GM23338 (cell line): ENCODE measurements at regions not wholly inside any gene's neighbourhood (a gene's known extent, or its start where the extent isn't known, plus 50 kb on each side); places are given as distances from the start of the nearest gene placed in this dataset.

Experiments
- ATAC-seq: fragments of 200-7000 bp; cut with Tn5 transposase; 3 replicates; pipeline ENCODE4 v1.9.1; 2020
- DNase-seq: peaks from one replicate; pipeline ENCODE4 v3.0.0-alpha.2; 2015; ENCODE audit warnings: low spot score
- H2AFZ ChIP-seq: fragments of 200-600 bp; sonication (generic); 2 replicates; pipeline ENCODE4 v1.8.0; 2016; ENCODE audit warnings: antibody characterized with exemption, mild to moderate bottlenecking, moderate library complexity
- H3F3A ChIP-seq: fragments of 200-600 bp; sonication (generic); replicated peaks from 2 replicates; pipeline ENCODE4 v1.8.0; 2017; ENCODE audit warnings: antibody characterized with exemption, mixed run types, low read depth
- H3K27ac ChIP-seq: fragments of 200-600 bp; sonication (generic); 2 replicates; pipeline ENCODE4 v1.6.1; 2016; ENCODE audit warnings: low read depth
- H3K27me3 ChIP-seq: fragments of 200-600 bp; sonication (generic); 2 replicates; pipeline ENCODE4 v1.8.0; 2016; ENCODE audit warnings: mild to moderate bottlenecking, mixed run types, moderate library complexity; ENCODE audit not compliant: insufficient read depth
- H3K36me3 ChIP-seq: fragments of 200-600 bp; sonication (generic); 2 replicates; pipeline ENCODE4 v1.8.0; 2016; ENCODE audit warnings: mild to moderate bottlenecking; ENCODE audit not compliant: insufficient read depth
- H3K4me1 ChIP-seq: fragments of 200-600 bp; sonication (generic); 2 replicates; pipeline ENCODE4 v1.8.0; 2016; ENCODE audit warnings: mild to moderate bottlenecking, moderate library complexity; ENCODE audit not compliant: insufficient read depth
- H3K4me2 ChIP-seq: fragments of 200-600 bp; sonication (generic); 2 replicates; pipeline ENCODE4 v1.7.1; 2017; ENCODE audit warnings: mixed run types
- H3K4me3 ChIP-seq: fragments of 200-600 bp; sonication (generic); 2 replicates; pipeline ENCODE4 v1.6.1; 2016; ENCODE audit warnings: mixed run types
- H3K79me2 ChIP-seq: fragments of 200-600 bp; sonication (generic); replicated peaks from 2 replicates; pipeline ENCODE4 v1.8.0; 2017; ENCODE audit warnings: mild to moderate bottlenecking; ENCODE audit not compliant: insufficient read depth
- H3K9me2 ChIP-seq: fragments of 200-600 bp; sonication (generic); 2 replicates; pipeline ENCODE4 v1.8.0; 2017; ENCODE audit not compliant: insufficient read depth
- H4K20me1 ChIP-seq: fragments of 200-600 bp; sonication (generic); replicated peaks from 2 replicates; pipeline ENCODE4 v1.8.0; 2017; ENCODE audit warnings: mild to moderate bottlenecking; ENCODE audit not compliant: insufficient read depth
- H3K27ac Mint-ChIP-seq: 2 replicates; pipeline ENCODE4 v1.8.0; 2020; ENCODE audit warnings: inconsistent platforms, mild to moderate bottlenecking, moderate library complexity, mixed read lengths
- H3K27me3 Mint-ChIP-seq: 3 replicates; pipeline ENCODE4 v1.8.0; 2022; ENCODE audit warnings: low read depth, mild to moderate bottlenecking, moderate library complexity, mixed read lengths, inconsistent platforms; ENCODE audit not compliant: insufficient read depth, poor library complexity
- H3K36me3 Mint-ChIP-seq: 3 replicates; pipeline ENCODE4 v1.8.0; 2021; ENCODE audit warnings: low read depth, mild to moderate bottlenecking, inconsistent platforms, moderate library complexity, mixed read lengths
- H3K4me1 Mint-ChIP-seq: 3 replicates; pipeline ENCODE4 v1.8.0; 2020; ENCODE audit warnings: mild to moderate bottlenecking, inconsistent platforms, mixed read lengths
- H3K4me3 Mint-ChIP-seq: 3 replicates; pipeline ENCODE4 v1.8.0; 2021; ENCODE audit warnings: moderate library complexity, mild to moderate bottlenecking, inconsistent platforms, mixed read lengths
- H3K9me3 Mint-ChIP-seq: 3 replicates; pipeline ENCODE4 v1.8.0; 2020; ENCODE audit warnings: moderate library complexity, mild to moderate bottlenecking, inconsistent platforms, mixed read lengths
- CREB1 ChIP-seq: fragments of 250-450 bp; sonication (Bioruptor Pico); IDR thresholded peaks from 2 replicates; pipeline ENCODE4 v1.5.0; 2020; ENCODE audit warnings: low read depth, mild to moderate bottlenecking, moderate library complexity
- CTCF ChIP-seq, 2 experiments: fragments of 200-600 bp in 1 of 2; sonication (generic) in 1 of 2; conservative IDR thresholded peaks; 2 replicates each; pipeline versions ENCODE4 v1.5.1 to v1.6.1; 2016 to 2017; ENCODE audit warnings: antibody characterized with exemption in 2 of 2, low read depth in 2 of 2, mild to moderate bottlenecking in 2 of 2, moderate library complexity in 1 of 2
- ETS1 ChIP-seq: IDR thresholded peaks from 2 replicates; pipeline ENCODE4 v1.6.1; 2016; ENCODE audit warnings: antibody characterized with exemption
- EZH2 ChIP-seq: fragments of 200-600 bp; sonication (generic); IDR thresholded peaks from one replicate; pipeline ENCODE4 v1.8.0; 2017; ENCODE audit warnings: antibody characterized with exemption, mild to moderate bottlenecking, low read depth; ENCODE audit not compliant: unreplicated experiment
- EZH2phosphoT487 ChIP-seq: fragments of 200-600 bp; sonication (generic); IDR thresholded peaks from one replicate; pipeline ENCODE4 v1.8.1; 2018; ENCODE audit warnings: antibody characterized with exemption; ENCODE audit not compliant: unreplicated experiment
- JUNB ChIP-seq: IDR thresholded peaks from one replicate; pipeline ENCODE4 v1.6.1; 2016; ENCODE audit warnings: antibody characterized with exemption; ENCODE audit not compliant: unreplicated experiment
- NANOG ChIP-seq: IDR thresholded peaks from 2 replicates; pipeline ENCODE4 v1.6.1; 2016; ENCODE audit warnings: antibody characterized with exemption, borderline replicate concordance
- POLR2AphosphoS5 ChIP-seq: IDR thresholded peaks from 2 replicates; pipeline ENCODE4 v1.6.1; 2016; ENCODE audit warnings: antibody characterized with exemption, low read depth
- REST ChIP-seq: IDR thresholded peaks from one replicate; pipeline ENCODE4 v1.6.1; 2018; ENCODE audit warnings: antibody characterized with exemption; ENCODE audit not compliant: unreplicated experiment
- STAT1 ChIP-seq: IDR thresholded peaks from one replicate; pipeline ENCODE4 v1.6.1; 2016; ENCODE audit warnings: antibody characterized with exemption; ENCODE audit not compliant: unreplicated experiment
- ZNF114 ChIP-seq: fragments of 250-450 bp; sonication (Bioruptor Pico); IDR thresholded peaks from 2 replicates; pipeline ENCODE4 v1.5.0; 2020; ENCODE audit warnings: mild to moderate bottlenecking, moderate library complexity
- ZNF331 ChIP-seq: fragments of 250-450 bp; sonication (Bioruptor Pico); IDR thresholded peaks from 2 replicates; pipeline ENCODE4 v1.5.0; 2020; ENCODE audit warnings: low read depth, mild to moderate bottlenecking, moderate library complexity
- ZNF462 ChIP-seq: fragments of 250-450 bp; sonication (Bioruptor Pico); IDR thresholded peaks from 2 replicates; pipeline ENCODE4 v1.5.0; 2020; ENCODE audit warnings: mild to moderate bottlenecking, moderate library complexity

GRCh38 chr13:79097201-79097600, 308.9 kb downstream of the RBM26 start:
- Histone ChIP-seq H4K20me1 (no peaks in the 10 kb centered on the region), H3K4me2 (no peak overlapping the region), H2AFZ (no peak overlapping the region), H3K27ac (no peak overlapping the region), H3K4me1 (no peaks in the 10 kb centered on the region), H3K4me3 (no peak overlapping the region), H3F3A (no peaks in the 10 kb centered on the region), H3K27me3 (no peaks in the 10 kb centered on the region), H3K79me2 (no peaks in the 10 kb centered on the region), H3K9me2 (no peaks in the 10 kb centered on the region), H3K36me3 (no peaks in the 10 kb centered on the region)
- H3K4me1 Mint-ChIP-seq = no peaks in the 10 kb centered on the region
- ATAC-seq = no peak
- no peak overlapping the region for H3K4me3 Mint-ChIP-seq
- no peak overlapping the region for H3K27ac Mint-ChIP-seq
- no peaks in the 10 kb centered on the region; the same call in 2 of the 3 replicates for H3K36me3 Mint-ChIP-seq
- no peaks in the 10 kb centered on the region for H3K9me3 Mint-ChIP-seq
- DNase-seq = no peak
- no peaks in the 10 kb centered on the region for H3K27me3 Mint-ChIP-seq
- TF ChIP-seq ZNF462 = no peak
- no peak for TF ChIP-seq ZNF331 (CRISPR knock-in tag)
- TF ChIP-seq CTCF (conservative IDR thresholded peaks at IDR 0.05; ENCODE audit: low read depth in 2 of 2) = no peak
- TF ChIP-seq ZNF114 (CRISPR knock-in tag) = no peak
- TF ChIP-seq POLR2AphosphoS5 = no peak
- TF ChIP-seq CREB1 (CRISPR knock-in tag) = no peak
- no peak for TF ChIP-seq ETS1
- no peak for TF ChIP-seq EZH2phosphoT487
- TF ChIP-seq STAT1 = no peak
- no peak for TF ChIP-seq JUNB
- no peak for TF ChIP-seq REST
- TF ChIP-seq EZH2 = no peak
- TF ChIP-seq NANOG = no peak
